ENCODE measurements at regions not wholly inside any gene's neighbourhood (a gene's known extent, or its start where the extent isn't known, plus 50 kb on each side); places are given as distances from the start of the nearest gene placed in this dataset.

DNA sequence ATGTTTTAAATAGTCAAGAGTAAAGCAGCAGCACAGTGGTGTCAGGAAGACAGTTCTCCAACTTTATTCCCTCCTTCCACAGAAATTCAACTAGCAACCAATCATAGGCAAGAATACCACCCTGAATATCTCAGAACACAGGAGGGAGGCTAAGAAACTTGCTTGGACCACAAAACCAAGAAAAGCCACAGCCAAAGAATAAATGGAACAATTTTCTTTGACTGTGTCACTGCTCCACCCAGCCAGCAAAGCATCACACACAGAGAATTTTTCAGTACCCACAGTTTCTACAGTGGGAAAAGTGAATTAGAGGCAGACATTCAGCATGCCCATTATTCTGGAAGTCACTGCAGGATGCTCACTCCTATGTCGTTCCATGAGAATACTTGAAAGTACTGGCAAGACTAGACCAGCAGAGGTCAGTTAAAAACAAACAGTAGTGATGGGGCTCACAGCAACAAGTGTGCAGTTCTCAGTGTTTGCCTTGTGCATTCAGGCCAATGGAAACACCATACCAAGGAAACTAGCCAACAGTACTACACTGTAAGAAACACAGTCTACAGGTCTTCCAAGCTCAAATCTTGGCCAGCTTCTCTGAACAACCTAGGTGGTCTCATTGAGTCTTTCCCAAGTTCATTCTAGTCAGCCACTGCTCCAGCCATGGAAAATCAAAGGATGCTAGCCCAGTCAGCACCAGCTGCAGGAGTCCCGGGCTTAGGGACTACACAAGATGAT lies 56.8 kb upstream of the FOXG1 start:
- no peak for DNase-seq

All from left kidney (tissue), 1 donor.